NT2/D1 (cell line): ENCODE measurements at regions not wholly inside any gene's neighbourhood (a gene's known extent, or its start where the extent isn't known, plus 50 kb on each side); places are given as distances from the start of the nearest gene placed in this dataset.

Experiments used
- DNase-seq: peaks from one replicate; pipeline ENCODE4 v3.0.0-alpha.2; 2011; ENCODE audit warnings: low read depth, low spot score
- H3K27me3 ChIP-seq: 2 replicates; pipeline ENCODE4 v1.6.0; 2011; ENCODE audit warnings: mild to moderate bottlenecking; ENCODE audit not compliant: insufficient read length, insufficient read depth
- H3K36me3 ChIP-seq: 2 replicates; pipeline ENCODE4 v1.6.1; 2011; ENCODE audit warnings: mild to moderate bottlenecking, low read length, mixed read lengths; ENCODE audit not compliant: insufficient read depth, insufficient read length
- H3K4me1 ChIP-seq: 2 replicates; pipeline ENCODE4 v1.5.1; 2011; ENCODE audit not compliant: insufficient read depth, insufficient read length
- H3K4me3 ChIP-seq: 2 replicates; pipeline ENCODE4 v1.5.1; 2011; ENCODE audit warnings: low read depth; ENCODE audit not compliant: insufficient read length
- H3K9ac ChIP-seq: 2 replicates; pipeline ENCODE4 v1.6.0; 2011; ENCODE audit warnings: low read depth; ENCODE audit not compliant: insufficient read length
- H3K9me3 ChIP-seq: 2 replicates; pipeline ENCODE4 v1.5.1; 2011; ENCODE audit warnings: mild to moderate bottlenecking, low read length; ENCODE audit not compliant: insufficient read depth
- SUZ12 ChIP-seq: IDR thresholded peaks from 2 replicates; pipeline ENCODE4 v1.6.1; 2011; ENCODE audit not compliant: insufficient read length, insufficient read depth; ENCODE audit errors: extremely low read depth
- YY1 ChIP-seq: IDR thresholded peaks from 2 replicates; pipeline ENCODE4 v1.6.1; 2011; ENCODE audit not compliant: insufficient read length, insufficient read depth
- ZNF274 ChIP-seq: IDR thresholded peaks from 2 replicates; pipeline ENCODE4 v1.6.1; 2011; ENCODE audit warnings: mild to moderate bottlenecking, low read depth, low read length

- DNase-seq = no peak
- Histone ChIP-seq H3K36me3 (no peaks in the 10 kb centered on the region), H3K27me3 (no peaks in the 10 kb centered on the region), H3K4me1 (no peaks in the 10 kb centered on the region), H3K9me3 (no peaks in the 10 kb centered on the region), H3K9ac (no peak overlapping the region), H3K4me3 (no peak overlapping the region)
- no peak for TF ChIP-seq SUZ12
- TF ChIP-seq ZNF274 = no peak
- TF ChIP-seq YY1 = no peak
Observed at GRCh38 chr10:53716156-53716555, 943.6 kb upstream of the MBL2 start.

DNA sequence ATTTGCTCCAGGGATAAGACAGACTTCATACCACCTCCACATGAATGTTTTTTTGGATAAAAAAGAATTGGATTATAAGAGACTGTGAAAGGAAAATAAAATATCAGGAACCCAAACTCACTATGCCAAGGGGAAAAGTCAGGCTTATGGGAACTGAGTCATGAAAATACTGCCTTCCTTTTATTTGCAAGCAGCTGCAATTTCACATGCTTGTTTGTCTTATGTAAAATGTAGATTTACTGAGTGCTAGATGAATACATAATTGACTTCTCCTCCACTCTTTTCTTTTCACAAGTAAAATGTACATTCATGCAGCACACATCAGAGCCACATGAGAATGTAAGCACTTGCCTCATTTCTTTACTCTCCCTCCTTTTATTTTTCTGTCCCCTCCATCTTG is 940.8 kb upstream of the MBL2 start:
- no peak for DNase-seq
- Histone ChIP-seq H3K4me3 (no peak overlapping the region), H3K9ac (no peak overlapping the region), H3K4me1 (no peaks in the 10 kb centered on the region), H3K27me3 (no peaks in the 10 kb centered on the region), H3K9me3 (peaks cover 7% of the 10 kb centered on the region), H3K36me3 (no peaks in the 10 kb centered on the region)
- TF ChIP-seq ZNF274 = no peak
- TF ChIP-seq YY1 = no peak
- no peak for TF ChIP-seq SUZ12

- H3K9ac ChIP-seq = no peak overlapping the region
- TF ChIP-seq YY1 = no peak
- TF ChIP-seq ZNF274 = no peak
- TF ChIP-seq SUZ12 = no peak
- no peaks in the 10 kb centered on the region for H3K4me1 ChIP-seq
- H3K36me3 ChIP-seq = no peaks in the 10 kb centered on the region
- no peak overlapping the region for H3K4me3 ChIP-seq
- no peaks in the 10 kb centered on the region for H3K27me3 ChIP-seq
- no peak for DNase-seq
- H3K9me3 ChIP-seq = no peaks in the 10 kb centered on the region
Observed at GRCh38 chr10:53702489-53702888, 929.9 kb upstream of the MBL2 start.

GRCh38 chr10:53701213-53701612 is 928.6 kb upstream of the MBL2 start:
- H3K9me3 ChIP-seq = no peaks in the 10 kb centered on the region
- H3K36me3 ChIP-seq = no peaks in the 10 kb centered on the region
- H3K4me1 ChIP-seq = no peaks in the 10 kb centered on the region
- TF ChIP-seq YY1 (no peak), ZNF274 (no peak), SUZ12 (no peak)
- DNase-seq = no peak
- H3K27me3 ChIP-seq = no peaks in the 10 kb centered on the region
- no peak overlapping the region for H3K4me3 ChIP-seq
- H3K9ac ChIP-seq = no peak overlapping the region

DNA sequence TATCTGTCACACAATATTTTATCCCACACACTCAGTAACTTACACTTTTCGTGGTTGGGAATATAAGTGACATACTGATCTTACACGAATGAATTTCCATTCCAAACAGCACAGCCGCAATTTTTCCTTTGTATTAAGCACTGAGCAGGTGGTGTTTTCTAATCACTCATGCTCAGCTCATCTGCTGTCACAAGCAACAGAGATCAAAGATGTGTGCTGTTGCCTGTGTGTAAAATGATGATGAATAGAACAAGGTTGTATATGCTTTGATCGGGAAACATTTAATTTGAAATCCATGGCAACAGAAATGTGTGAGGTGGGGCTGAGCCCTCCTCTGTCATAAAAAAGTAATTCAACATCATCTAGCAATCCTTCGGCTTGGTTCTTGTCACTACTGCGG is 927.7 kb upstream of the MBL2 start:
- Histone ChIP-seq H3K4me1 (no peaks in the 10 kb centered on the region), H3K36me3 (no peaks in the 10 kb centered on the region), H3K9me3 (no peaks in the 10 kb centered on the region), H3K9ac (no peak overlapping the region), H3K27me3 (no peaks in the 10 kb centered on the region), H3K4me3 (no peak overlapping the region)
- TF ChIP-seq ZNF274 (no peak), SUZ12 (no peak), YY1 (no peak)
- DNase-seq = no peak

DNA sequence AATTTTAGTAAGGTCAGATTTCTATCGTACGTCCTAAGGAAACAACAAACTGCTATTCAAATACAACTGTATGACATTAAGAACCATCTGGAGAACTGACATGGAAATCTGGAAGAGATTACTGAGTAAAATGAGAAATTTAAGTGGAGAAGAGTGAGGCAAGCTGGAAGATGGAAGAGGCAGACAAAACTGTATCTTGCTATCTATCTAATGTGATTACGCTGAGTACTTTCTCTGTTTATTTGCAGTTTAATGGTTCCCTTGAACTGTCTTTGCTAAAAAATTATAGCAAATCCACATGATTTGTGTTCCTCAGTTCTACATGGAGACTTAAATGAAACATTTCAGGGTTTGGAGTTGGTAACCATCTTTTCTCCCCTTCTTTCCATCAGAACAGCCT is 927.1 kb upstream of the MBL2 start:
- Histone ChIP-seq H3K9ac (no peak overlapping the region), H3K4me1 (no peaks in the 10 kb centered on the region), H3K4me3 (no peak overlapping the region), H3K9me3 (no peaks in the 10 kb centered on the region), H3K27me3 (no peaks in the 10 kb centered on the region), H3K36me3 (no peaks in the 10 kb centered on the region)
- DNase-seq = no peak
- no peak for TF ChIP-seq ZNF274
- TF ChIP-seq SUZ12 = no peak
- TF ChIP-seq YY1 = no peak

DNA sequence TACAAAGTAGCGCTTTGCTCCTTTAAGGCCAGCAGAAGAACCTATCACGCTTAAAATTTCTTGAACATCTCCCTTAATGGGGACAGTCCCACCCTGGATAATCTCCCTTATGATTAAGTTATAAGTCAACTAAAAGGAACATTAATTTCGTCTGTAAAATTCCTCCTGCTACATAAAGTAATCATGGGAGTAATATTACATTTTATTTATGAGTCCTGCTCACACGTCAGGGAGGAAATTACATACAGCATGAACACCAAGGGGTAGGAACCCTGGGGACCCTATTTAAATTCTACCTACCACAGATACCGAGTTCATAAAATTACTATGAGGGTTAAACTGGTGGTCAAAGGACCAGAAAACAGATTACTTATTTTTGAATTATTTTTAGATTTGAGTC is 926.6 kb upstream of the MBL2 start:
- Histone ChIP-seq H3K4me3 (no peak overlapping the region), H3K9ac (no peak overlapping the region), H3K9me3 (no peaks in the 10 kb centered on the region), H3K36me3 (no peaks in the 10 kb centered on the region), H3K27me3 (no peaks in the 10 kb centered on the region), H3K4me1 (no peaks in the 10 kb centered on the region)
- TF ChIP-seq ZNF274 (no peak), YY1 (no peak), SUZ12 (no peak)
- DNase-seq = no peak

GRCh38 chr10:53697038-53697437 is 924.5 kb upstream of the MBL2 start:
- no peaks in the 10 kb centered on the region for H3K9me3 ChIP-seq
- no peaks in the 10 kb centered on the region for H3K36me3 ChIP-seq
- no peaks in the 10 kb centered on the region for H3K27me3 ChIP-seq
- DNase-seq = no peak
- no peaks in the 10 kb centered on the region for H3K4me1 ChIP-seq
- no peak overlapping the region for H3K4me3 ChIP-seq
- no peak for TF ChIP-seq SUZ12
- TF ChIP-seq YY1 = no peak
- TF ChIP-seq ZNF274 = no peak
- no peak overlapping the region for H3K9ac ChIP-seq
